HL-60 (cell line): ENCODE measurements at regions not wholly inside any gene's neighbourhood (a gene's known extent, or its start where the extent isn't known, plus 50 kb on each side); places are given as distances from the start of the nearest gene placed in this dataset.

Experiments used
- DNase-seq, 2 experiments: peaks; one replicate each; pipeline ENCODE4 v3.0.0-alpha.2; 2010 to 2020; ENCODE audit warnings: low read depth in 1 of 2, low spot score in 1 of 2
- H3K27ac ChIP-seq: fragments of 250-450 bp; sonication (Bioruptor Pico); replicated peaks from 2 replicates; pipeline ENCODE4 v1.5.1; 2020; ENCODE audit warnings: mild to moderate bottlenecking, moderate library complexity
- H3K27me3 ChIP-seq: fragments of 250-450 bp; sonication (Bioruptor Pico); 2 replicates; pipeline ENCODE4 v1.5.1; 2021; ENCODE audit warnings: mild to moderate bottlenecking, moderate library complexity; ENCODE audit not compliant: insufficient read depth, poor library complexity, severe bottlenecking
- H3K4me3 ChIP-seq: replicated peaks from 2 replicates; pipeline ENCODE4 v1.5.1; 2011; ENCODE audit warnings: mild to moderate bottlenecking, control low read depth, low read length; ENCODE audit not compliant: insufficient read depth
- GABPA ChIP-seq: IDR thresholded peaks from 2 replicates; pipeline ENCODE4 v1.6.1; 2012; ENCODE audit warnings: low read depth
- POLR2AphosphoS5 ChIP-seq: IDR thresholded peaks from 2 replicates; pipeline ENCODE4 v1.6.1; 2012; ENCODE audit warnings: low read depth
- SPI1 ChIP-seq: IDR thresholded peaks from 2 replicates; pipeline ENCODE4 v1.6.1; 2012; ENCODE audit warnings: low read depth, mild to moderate bottlenecking, borderline replicate concordance
- TF ChIP-seq, protein P1 (sequence below): IDR thresholded peaks from 2 replicates; pipeline ENCODE4 v1.6.1; 2012; ENCODE audit warnings: low read depth; ENCODE audit not compliant: insufficient replicate concordance
- TF ChIP-seq, protein P2 (sequence below): IDR thresholded peaks from one replicate; pipeline ENCODE4 v1.5.1; 2011; ENCODE audit warnings: low read length, control low read depth, inconsistent platforms; ENCODE audit not compliant: insufficient read depth

DNA sequence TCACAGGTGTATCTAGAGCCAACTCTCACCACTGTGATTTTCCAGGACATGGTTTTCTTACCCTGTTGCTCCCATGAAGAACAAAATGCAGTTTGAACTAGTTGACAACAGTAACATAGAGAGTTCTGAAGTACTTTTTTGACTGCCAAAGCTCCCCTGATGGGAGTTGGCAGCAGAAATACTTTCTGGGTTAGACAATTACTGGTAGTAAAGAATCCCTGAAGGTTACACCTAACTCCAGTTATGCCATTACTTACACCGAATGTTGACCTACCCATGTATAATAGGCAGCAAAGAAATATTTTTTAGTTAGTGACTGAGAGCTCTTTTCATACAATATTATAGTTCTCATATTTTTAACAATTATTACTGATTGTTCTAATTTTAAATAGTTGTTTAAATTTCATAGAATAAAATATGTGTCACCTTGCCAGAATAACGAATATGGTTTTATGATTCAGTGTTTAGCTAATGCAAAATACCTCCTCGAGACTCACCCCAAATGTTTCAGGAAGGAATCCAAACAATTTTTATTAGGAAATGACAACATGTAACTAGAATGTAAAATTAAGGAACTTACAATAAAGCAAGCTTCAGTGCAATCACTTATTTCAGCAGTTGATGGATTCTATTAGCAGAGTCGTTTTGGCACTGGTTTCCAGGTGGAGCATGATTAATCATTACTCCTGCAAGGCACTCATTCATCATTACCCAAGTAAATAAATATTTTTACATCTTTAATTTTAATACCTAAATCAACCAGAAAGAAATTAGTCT is 237.6 kb downstream of the MRPL39 start:
- H3K4me3 ChIP-seq = no peak overlapping the region
- no peak for TF ChIP-seq GABPA
- TF ChIP-seq, protein P1, sequence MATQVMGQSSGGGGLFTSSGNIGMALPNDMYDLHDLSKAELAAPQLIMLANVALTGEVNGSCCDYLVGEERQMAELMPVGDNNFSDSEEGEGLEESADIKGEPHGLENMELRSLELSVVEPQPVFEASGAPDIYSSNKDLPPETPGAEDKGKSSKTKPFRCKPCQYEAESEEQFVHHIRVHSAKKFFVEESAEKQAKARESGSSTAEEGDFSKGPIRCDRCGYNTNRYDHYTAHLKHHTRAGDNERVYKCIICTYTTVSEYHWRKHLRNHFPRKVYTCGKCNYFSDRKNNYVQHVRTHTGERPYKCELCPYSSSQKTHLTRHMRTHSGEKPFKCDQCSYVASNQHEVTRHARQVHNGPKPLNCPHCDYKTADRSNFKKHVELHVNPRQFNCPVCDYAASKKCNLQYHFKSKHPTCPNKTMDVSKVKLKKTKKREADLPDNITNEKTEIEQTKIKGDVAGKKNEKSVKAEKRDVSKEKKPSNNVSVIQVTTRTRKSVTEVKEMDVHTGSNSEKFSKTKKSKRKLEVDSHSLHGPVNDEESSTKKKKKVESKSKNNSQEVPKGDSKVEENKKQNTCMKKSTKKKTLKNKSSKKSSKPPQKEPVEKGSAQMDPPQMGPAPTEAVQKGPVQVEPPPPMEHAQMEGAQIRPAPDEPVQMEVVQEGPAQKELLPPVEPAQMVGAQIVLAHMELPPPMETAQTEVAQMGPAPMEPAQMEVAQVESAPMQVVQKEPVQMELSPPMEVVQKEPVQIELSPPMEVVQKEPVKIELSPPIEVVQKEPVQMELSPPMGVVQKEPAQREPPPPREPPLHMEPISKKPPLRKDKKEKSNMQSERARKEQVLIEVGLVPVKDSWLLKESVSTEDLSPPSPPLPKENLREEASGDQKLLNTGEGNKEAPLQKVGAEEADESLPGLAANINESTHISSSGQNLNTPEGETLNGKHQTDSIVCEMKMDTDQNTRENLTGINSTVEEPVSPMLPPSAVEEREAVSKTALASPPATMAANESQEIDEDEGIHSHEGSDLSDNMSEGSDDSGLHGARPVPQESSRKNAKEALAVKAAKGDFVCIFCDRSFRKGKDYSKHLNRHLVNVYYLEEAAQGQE = no peak
- no peak for TF ChIP-seq POLR2AphosphoS5
- TF ChIP-seq, protein P2, sequence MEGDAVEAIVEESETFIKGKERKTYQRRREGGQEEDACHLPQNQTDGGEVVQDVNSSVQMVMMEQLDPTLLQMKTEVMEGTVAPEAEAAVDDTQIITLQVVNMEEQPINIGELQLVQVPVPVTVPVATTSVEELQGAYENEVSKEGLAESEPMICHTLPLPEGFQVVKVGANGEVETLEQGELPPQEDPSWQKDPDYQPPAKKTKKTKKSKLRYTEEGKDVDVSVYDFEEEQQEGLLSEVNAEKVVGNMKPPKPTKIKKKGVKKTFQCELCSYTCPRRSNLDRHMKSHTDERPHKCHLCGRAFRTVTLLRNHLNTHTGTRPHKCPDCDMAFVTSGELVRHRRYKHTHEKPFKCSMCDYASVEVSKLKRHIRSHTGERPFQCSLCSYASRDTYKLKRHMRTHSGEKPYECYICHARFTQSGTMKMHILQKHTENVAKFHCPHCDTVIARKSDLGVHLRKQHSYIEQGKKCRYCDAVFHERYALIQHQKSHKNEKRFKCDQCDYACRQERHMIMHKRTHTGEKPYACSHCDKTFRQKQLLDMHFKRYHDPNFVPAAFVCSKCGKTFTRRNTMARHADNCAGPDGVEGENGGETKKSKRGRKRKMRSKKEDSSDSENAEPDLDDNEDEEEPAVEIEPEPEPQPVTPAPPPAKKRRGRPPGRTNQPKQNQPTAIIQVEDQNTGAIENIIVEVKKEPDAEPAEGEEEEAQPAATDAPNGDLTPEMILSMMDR = no peak
- TF ChIP-seq SPI1 = no peak
- H3K27me3 ChIP-seq = no peaks in the 10 kb centered on the region
- no peak overlapping the region for H3K27ac ChIP-seq
- no peak for DNase-seq

DNA sequence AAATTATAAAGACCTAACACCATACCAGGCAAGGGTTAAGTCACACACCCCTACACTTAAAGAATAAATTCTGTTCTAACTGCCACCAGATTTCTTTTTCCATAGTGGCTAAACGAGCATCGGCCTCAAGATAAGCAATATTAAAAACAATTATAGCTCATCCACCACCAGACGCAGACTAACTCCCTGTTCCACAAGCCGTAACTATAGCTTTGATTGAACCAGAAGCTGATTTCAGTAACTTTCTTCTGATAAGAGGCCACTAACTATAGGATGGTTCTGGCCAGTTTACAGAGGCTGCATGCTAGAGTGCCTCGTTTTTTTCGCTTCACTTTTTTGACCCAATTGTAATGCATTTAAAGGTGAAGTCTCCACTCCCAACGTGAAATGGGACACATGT is 238.8 kb downstream of the MRPL39 start:
- Histone ChIP-seq H3K4me3 (no peak overlapping the region), H3K27ac (no peak overlapping the region), H3K27me3 (no peaks in the 10 kb centered on the region)
- TF ChIP-seq, protein P2 = no peak
- TF ChIP-seq, protein P1 = no peak
- TF ChIP-seq SPI1 (no peak), POLR2AphosphoS5 (no peak), GABPA (no peak)
- DNase-seq = no peak

DNA sequence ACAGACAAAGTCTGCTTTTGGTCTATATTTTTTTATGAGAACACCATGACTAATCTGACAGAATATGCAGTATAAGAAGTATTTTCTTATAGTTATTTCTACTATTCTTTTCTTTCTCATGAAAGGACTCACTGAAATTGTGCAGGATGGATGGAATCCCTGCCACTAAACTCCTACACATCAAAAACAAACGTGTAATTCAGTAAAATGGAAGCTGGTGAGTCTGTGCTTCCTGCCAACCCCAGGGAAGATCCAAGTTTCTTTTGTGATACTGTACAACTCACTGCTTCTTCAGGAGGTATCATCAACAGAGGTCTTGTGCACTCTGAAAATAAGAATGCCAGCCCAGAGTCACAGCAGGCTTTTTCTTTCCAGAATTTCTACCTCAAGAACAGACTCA is 241.2 kb downstream of the MRPL39 start:
- TF ChIP-seq POLR2AphosphoS5 (no peak), GABPA (no peak), SPI1 (no peak)
- TF ChIP-seq, protein P2 = no peak
- TF ChIP-seq, protein P1 = no peak
- Histone ChIP-seq H3K27ac (no peak overlapping the region), H3K4me3 (no peak overlapping the region), H3K27me3 (no peaks in the 10 kb centered on the region)
- no peak for DNase-seq
